ENCODE measurements at regions not wholly inside any gene's neighbourhood (a gene's known extent, or its start where the extent isn't known, plus 50 kb on each side); places are given as distances from the start of the nearest gene placed in this dataset.

DNA sequence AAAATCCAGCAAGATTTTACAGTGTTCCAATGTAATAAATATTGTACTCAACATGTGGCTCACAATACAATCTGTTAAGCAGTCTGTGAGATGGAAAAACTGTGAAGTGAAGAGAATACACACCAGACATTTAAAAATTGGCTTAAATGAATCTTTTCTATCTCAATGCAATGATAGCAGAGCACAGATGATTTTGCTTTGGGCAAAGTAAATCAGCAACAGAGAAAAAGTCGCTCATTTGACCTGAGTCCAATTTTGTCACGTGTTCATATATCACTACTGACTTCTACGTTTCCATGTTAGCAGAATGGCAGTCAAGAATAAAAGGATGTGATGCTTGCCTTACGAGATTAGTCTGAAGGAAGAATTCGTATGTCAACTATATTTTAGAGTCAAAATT lies 506.7 kb downstream of the POM121L12 start:
- Histone ChIP-seq H3K4me3 (no peak overlapping the region), H3K27me3 (ENCODE audit: insufficient read depth in 3 of 3, low read length in 2 of 3) (no peaks in the 10 kb centered on the region), H3K36me3 (ENCODE audit: insufficient read depth in 1 of 2, low read depth in 1 of 2) (no peaks in the 10 kb centered on the region), H3K27ac (no peak overlapping the region), H3K9me3 (no peaks in the 10 kb centered on the region), H3K4me1 (no peaks in the 10 kb centered on the region)
- intact Hi-C loops (cut with DNase I): no loop called here
- TF ChIP-seq, protein P1, sequence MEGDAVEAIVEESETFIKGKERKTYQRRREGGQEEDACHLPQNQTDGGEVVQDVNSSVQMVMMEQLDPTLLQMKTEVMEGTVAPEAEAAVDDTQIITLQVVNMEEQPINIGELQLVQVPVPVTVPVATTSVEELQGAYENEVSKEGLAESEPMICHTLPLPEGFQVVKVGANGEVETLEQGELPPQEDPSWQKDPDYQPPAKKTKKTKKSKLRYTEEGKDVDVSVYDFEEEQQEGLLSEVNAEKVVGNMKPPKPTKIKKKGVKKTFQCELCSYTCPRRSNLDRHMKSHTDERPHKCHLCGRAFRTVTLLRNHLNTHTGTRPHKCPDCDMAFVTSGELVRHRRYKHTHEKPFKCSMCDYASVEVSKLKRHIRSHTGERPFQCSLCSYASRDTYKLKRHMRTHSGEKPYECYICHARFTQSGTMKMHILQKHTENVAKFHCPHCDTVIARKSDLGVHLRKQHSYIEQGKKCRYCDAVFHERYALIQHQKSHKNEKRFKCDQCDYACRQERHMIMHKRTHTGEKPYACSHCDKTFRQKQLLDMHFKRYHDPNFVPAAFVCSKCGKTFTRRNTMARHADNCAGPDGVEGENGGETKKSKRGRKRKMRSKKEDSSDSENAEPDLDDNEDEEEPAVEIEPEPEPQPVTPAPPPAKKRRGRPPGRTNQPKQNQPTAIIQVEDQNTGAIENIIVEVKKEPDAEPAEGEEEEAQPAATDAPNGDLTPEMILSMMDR (IDR thresholded peaks at IDR 0.05): no peak
- no peak for DNase-seq
- 50 to 62% (median 52%) methylated on average over 5 of the region's 5 CpGs for WGBS, 3 donors
- ATAC-seq: no peak
